Ovary (tissue), 7 donors: ENCODE measurements at regions not wholly inside any gene's neighbourhood (a gene's known extent, or its start where the extent isn't known, plus 50 kb on each side); places are given as distances from the start of the nearest gene placed in this dataset.

Experiments used
- DNase-seq, 5 donors: peaks; one replicate each; pipeline ENCODE4 v3.0.0-alpha.2; 2019 to 2020
- H3K27ac ChIP-seq, 2 donors: fragments of 200-600 bp; one replicate each; pipeline versions ENCODE4 v1.5.1 to v1.8.0; 2019 to 2022
- H3K27me3 ChIP-seq: fragments of 200-600 bp; one replicate; pipeline ENCODE4 v1.8.0; 2022
- H3K36me3 ChIP-seq: fragments of 200-600 bp; sonication (generic); one replicate; pipeline ENCODE4 v1.5.1; 2019
- H3K4me1 ChIP-seq: one replicate; pipeline ENCODE4 v1.8.1; 2013; ENCODE audit warnings: mild to moderate bottlenecking, moderate library complexity; ENCODE audit not compliant: insufficient read depth
- H3K4me3 ChIP-seq: fragments of 200-600 bp; sonication (generic); one replicate; pipeline ENCODE4 v1.5.1; 2017
- H3K9me3 ChIP-seq, 2 donors: fragments of 200-600 bp in 1 of 2; sonication (generic) in 1 of 2; one replicate each; pipeline versions ENCODE4 v1.5.1 to v1.8.1; 2013 to 2019; ENCODE audit warnings: mild to moderate bottlenecking in 1 of 2, moderate library complexity in 1 of 2
- EP300 ChIP-seq: sonication (generic); formaldehyde crosslinking; IDR thresholded peaks from one replicate; pipeline ENCODE4 v1.6.1; 2017; ENCODE audit warnings: antibody characterized with exemption
- POLR2A ChIP-seq: fragments of 450-650 bp; IDR thresholded peaks from one replicate; pipeline ENCODE4 v1.6.1; 2017; ENCODE audit warnings: antibody characterized with exemption, mild to moderate bottlenecking, moderate library complexity
- WGBS, 3 donors: extraction: QIAGEN DNeasy Blood & Tissue Kit in 1 of 3; methylation state at CpG; one replicate each; pipeline versions ENCODE4 v1.1.5 to v1.1.7; 2013 to 2017; 5-methylcytosine and 5-hydroxymethylcytosine counted together
- intact Hi-C, 4 donors: fragments of 100-400 bp; cut with DNase I; formaldehyde crosslinking; loops; one replicate each; pipeline versions ENCODE4 v1.11.0 to v1.15.1; 2022 to 2023
- TF ChIP-seq, protein P1 (sequence below), 3 donors: fragments of 450-650 bp in 2 of 3; fragments of 200-600 bp in 1 of 3; IDR thresholded peaks; one replicate each; pipeline versions ENCODE4 v1.5.1 to v1.8.0; 2016 to 2022; ENCODE audit warnings: antibody characterized with exemption in 3 of 3, mild to moderate bottlenecking in 1 of 3
- donor health status: DM: no; HTN: no; CAD: no; lungs with moderate emphysema.
- donor health status: DM: no; HTN: no; CAD: no.
- donor health status: Bipolar disorder and iron deficiency.
- donor health status: DM: no; HTN: no; CAD: no.
- donor health status: DM: yes; HTN: yes; CAD: no.

DNA sequence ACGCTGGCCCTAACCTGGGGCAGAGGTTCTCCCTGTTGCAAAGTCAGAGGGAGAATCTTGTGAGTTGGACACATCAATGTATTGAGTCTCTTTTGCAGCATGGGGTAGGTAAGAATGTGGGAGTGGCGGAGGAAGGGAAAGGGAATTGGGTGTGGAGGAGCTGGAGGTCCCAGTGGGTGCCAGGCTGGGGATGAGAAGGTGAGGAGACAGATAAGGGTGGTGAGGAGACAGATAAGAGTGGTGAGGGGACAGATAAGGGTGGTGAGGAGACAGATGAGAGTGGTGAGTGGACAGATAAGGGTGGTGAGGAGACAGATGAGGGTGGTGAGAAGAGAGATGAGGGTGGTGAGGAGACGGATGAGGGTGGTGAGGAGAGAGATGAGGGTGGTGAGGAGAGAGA lies 72.9 kb upstream of the SFSWAP start:
- 59 to 80% (median 76%) methylated on average over 3 of the region's 3 CpGs for WGBS, 3 donors
- intact Hi-C loops: no loop called here
- H3K27me3 ChIP-seq: no peaks in the 10 kb centered on the region

DNA sequence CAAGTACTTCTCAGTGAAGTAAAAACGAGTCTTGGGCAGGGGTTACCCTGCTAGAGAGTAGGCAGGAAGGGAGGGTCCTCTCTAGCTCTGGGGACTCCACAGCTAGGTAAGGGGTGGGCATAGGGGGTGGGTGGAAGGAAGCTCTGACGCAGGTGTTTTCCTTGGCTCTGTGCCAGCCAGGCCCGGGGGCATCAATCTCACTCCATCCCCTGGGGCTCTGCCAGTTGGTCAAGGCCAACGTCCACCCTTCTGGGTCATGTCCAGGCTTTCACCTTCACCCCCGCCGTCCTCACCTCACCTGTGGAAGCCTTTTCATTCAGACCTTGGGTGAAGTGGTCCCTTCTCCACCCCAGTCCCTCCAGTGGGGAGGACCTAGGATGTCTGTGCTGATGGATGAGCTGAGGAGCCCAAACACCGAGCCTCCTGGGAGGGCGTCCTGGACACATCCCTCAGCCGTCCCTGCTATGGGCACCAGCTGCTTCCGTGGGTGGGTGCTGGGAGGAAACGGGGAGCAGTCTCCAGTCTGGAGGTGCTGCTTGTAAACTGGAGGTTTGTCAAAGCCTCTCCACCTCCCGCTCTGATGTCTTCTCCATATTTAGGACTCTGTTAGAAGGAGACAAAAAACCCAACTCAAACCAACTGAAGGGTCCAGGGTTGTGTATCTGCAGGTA lies 71.5 kb upstream of the SFSWAP start:
- H3K4me3 ChIP-seq: no peak overlapping the region
- 33 to 71% (median 34%) methylated on average over 12 of the region's 12 CpGs for WGBS, 3 donors
- H3K27me3 ChIP-seq: no peaks in the 10 kb centered on the region
- DNase-seq: no peak
- H3K9me3 ChIP-seq: no peaks in the 10 kb centered on the region
- H3K4me1 ChIP-seq: peaks cover 1% of the 10 kb centered on the region
- no peak overlapping the region for H3K27ac ChIP-seq
- intact Hi-C loops: no loop called here
- TF ChIP-seq EP300 (no peak), POLR2A (no peak)
- TF ChIP-seq, protein P1, sequence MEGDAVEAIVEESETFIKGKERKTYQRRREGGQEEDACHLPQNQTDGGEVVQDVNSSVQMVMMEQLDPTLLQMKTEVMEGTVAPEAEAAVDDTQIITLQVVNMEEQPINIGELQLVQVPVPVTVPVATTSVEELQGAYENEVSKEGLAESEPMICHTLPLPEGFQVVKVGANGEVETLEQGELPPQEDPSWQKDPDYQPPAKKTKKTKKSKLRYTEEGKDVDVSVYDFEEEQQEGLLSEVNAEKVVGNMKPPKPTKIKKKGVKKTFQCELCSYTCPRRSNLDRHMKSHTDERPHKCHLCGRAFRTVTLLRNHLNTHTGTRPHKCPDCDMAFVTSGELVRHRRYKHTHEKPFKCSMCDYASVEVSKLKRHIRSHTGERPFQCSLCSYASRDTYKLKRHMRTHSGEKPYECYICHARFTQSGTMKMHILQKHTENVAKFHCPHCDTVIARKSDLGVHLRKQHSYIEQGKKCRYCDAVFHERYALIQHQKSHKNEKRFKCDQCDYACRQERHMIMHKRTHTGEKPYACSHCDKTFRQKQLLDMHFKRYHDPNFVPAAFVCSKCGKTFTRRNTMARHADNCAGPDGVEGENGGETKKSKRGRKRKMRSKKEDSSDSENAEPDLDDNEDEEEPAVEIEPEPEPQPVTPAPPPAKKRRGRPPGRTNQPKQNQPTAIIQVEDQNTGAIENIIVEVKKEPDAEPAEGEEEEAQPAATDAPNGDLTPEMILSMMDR (IDR thresholded peaks at IDR 0.05): no peak
- H3K36me3 ChIP-seq: no peaks in the 10 kb centered on the region

More for the DNA sequence above, 72.9 kb upstream of the SFSWAP start:
- TF ChIP-seq POLR2A (no peak), EP300 (no peak)
- TF ChIP-seq, protein P1 (IDR thresholded peaks at IDR 0.05): no peak
- DNase-seq: no peak
- Histone ChIP-seq H3K9me3 (no peaks in the 10 kb centered on the region), H3K4me1 (peaks cover 1% of the 10 kb centered on the region), H3K36me3 (no peaks in the 10 kb centered on the region), H3K4me3 (no peak overlapping the region), H3K27ac (no peak overlapping the region)

DNA sequence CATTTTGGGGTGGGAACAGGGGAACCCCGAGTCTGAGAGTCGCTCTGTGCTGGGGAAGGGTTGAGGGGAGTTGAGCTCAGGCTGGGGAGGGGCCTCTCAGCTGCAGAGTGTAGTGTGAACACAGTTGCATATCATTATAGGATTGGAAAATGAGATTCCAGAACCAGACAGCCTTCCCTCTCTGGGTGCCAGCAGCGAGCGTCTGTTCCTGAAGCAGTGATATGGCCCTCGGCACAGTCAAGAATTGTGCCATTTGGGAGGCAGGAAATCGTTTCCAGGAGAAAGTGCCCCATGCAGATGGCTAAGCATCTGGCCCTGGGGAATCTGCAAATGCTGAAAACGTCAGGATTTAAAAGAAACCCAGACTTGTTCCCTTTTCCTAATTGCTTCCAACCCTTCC lies 70.4 kb upstream of the SFSWAP start:
- no peak overlapping the region for H3K27ac ChIP-seq
- H3K9me3 ChIP-seq: no peaks in the 10 kb centered on the region
- intact Hi-C loops: loop anchor here in 2 of 4 donors (5.0 kb wide), 1 partner anchor 328 kb away; no protein-coding TSS in a partner anchor
- no peak overlapping the region for H3K4me3 ChIP-seq
- 54 to 67% (median 60%) methylated on average over 7 of the region's 7 CpGs for WGBS, 3 donors
- no peak for DNase-seq
- no peaks in the 10 kb centered on the region for H3K36me3 ChIP-seq
- peaks cover 1% of the 10 kb centered on the region for H3K4me1 ChIP-seq
- no peaks in the 10 kb centered on the region for H3K27me3 ChIP-seq
- TF ChIP-seq, protein P1 (IDR thresholded peaks at IDR 0.05): no peak
- no peak for TF ChIP-seq EP300
- TF ChIP-seq POLR2A: no peak

DNA sequence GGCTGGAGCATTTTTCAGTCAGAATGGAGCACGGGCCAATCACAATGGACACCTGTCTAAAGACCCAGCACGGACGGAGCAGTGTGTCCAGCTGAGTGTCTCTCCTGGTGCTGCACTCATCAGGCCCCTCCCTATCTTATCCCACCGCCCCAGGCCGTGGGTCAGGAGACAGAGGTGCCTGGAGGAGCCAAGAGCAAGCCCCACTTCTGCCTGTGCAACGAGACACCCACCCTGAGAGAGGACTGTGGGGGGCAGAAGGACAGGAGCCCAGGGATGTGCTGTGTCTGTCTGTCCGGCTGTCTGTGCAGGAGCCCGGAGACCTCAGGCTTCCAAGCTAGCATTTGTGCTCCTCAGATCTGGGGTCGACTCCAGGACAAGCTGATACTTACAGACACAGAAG lies 69.6 kb upstream of the SFSWAP start:
- no peaks in the 10 kb centered on the region for H3K27me3 ChIP-seq
- H3K36me3 ChIP-seq: no peaks in the 10 kb centered on the region
- no peak overlapping the region for H3K4me3 ChIP-seq
- intact Hi-C loops: loop anchor here in 2 of 4 donors (5.0 kb wide), 1 partner anchor 329 kb away; no protein-coding TSS in a partner anchor
- TF ChIP-seq EP300: no peak
- TF ChIP-seq POLR2A: no peak
- TF ChIP-seq, protein P1 (IDR thresholded peaks at IDR 0.05): no peak
- DNase-seq: no peak
- H3K4me1 ChIP-seq: peaks cover 1% of the 10 kb centered on the region
- H3K9me3 ChIP-seq: no peaks in the 10 kb centered on the region
- WGBS, 3 donors: 67 to 75% (median 73%) methylated on average over 9 of the region's 9 CpGs
- no peak overlapping the region for H3K27ac ChIP-seq
